ENCODE measurements at regions not wholly inside any gene's neighbourhood (a gene's known extent, or its start where the extent isn't known, plus 50 kb on each side); places are given as distances from the start of the nearest gene placed in this dataset.

GRCh38 chr21:43304621-43305335 lies 122.2 kb downstream of the SIK1 start:
- no peak for DNase-seq (ENCODE audit: low read depth in 1 of 2, low spot score in 1 of 2)

GRCh38 chr21:43304206-43304605 lies 122.7 kb downstream of the SIK1 start:
- DNase-seq (ENCODE audit: low read depth in 1 of 2, low spot score in 1 of 2): no peak

DNA sequence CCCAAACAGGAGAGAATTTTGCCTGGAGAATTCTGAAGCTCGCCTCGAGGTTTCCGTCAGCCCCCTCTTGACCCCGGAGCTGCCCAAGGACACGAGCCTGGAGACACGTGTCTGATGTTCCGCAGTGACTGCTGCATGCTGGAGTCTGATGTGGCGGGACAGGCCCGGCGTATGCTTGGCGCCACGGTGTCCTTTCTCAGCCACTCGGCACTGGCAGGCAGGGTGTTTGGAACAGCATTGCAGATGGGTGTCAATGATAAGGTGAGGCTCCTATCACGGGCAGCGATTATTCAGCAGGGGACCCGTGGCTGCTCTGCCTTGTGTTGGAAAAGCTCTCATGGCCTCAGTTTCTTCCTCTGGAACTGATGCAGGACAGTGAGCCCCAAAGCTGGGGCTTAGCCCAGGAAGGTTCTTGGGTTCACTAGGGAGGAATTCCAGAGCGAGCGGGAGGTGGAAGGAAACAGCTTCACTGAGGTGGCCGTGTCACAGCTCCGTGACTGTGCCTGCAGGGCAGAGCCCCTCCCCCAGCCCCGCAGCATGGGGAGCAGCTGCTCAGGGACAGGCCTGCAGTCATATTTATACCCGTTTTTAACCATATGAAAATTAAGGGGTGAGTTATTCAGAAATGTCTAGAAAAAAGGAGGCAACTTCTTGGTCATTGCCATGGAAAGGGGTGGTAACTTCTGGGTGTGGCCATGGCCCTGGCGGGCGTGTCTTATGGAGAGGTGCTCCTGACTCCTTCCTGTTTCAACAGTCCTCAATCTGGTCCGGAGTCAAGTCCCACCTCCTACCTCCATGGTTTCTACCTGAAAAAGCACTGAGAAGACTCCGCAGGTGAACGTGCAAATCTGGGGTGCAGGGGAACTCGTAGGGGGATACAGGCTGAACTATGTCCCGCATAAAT lies 123.4 kb downstream of the SIK1 start:
- DNase-seq (ENCODE audit: low read depth in 1 of 2, low spot score in 1 of 2): no peak

GRCh38 chr21:43302769-43303168 lies 124.2 kb downstream of the SIK1 start:
- DNase-seq (ENCODE audit: low read depth in 1 of 2, low spot score in 1 of 2): no peak

GRCh38 chr21:43302062-43302700 lies 124.8 kb downstream of the SIK1 start:
- no peak for DNase-seq (ENCODE audit: low read depth in 1 of 2, low spot score in 1 of 2)

DNA sequence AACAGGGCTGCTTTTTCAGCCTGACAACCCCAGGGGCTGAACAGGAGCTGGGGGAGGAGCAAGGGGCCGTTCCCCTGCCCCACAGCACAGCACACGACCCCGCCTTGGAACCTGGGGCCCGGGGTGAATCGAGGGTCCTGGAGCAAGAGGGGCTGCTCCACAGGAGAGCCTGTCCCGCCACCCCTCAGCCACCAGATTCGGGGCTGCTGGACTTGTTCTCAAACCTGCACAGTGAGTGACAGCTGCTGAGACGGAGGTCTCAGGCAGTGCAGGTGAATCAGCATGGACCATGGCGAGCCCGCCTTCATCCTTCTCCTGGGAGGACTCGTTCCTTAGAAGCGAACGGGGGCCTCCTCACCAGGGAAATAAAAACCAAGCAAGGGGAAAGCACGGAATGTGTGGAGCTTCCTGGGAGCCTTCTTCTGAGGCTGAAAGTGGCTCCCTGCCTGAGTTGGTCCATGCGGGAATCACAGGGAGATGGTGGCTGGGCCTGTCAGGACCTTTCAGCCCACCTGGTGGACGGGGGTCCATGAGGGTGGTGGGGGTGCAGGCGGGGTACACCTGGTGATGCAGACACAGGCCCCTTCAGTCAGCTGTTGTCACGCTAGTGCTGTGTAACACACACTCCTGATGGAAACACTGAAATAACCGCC lies 125.4 kb downstream of the SIK1 start:
- no peak for DNase-seq (ENCODE audit: low read depth in 1 of 2, low spot score in 1 of 2)

DNA sequence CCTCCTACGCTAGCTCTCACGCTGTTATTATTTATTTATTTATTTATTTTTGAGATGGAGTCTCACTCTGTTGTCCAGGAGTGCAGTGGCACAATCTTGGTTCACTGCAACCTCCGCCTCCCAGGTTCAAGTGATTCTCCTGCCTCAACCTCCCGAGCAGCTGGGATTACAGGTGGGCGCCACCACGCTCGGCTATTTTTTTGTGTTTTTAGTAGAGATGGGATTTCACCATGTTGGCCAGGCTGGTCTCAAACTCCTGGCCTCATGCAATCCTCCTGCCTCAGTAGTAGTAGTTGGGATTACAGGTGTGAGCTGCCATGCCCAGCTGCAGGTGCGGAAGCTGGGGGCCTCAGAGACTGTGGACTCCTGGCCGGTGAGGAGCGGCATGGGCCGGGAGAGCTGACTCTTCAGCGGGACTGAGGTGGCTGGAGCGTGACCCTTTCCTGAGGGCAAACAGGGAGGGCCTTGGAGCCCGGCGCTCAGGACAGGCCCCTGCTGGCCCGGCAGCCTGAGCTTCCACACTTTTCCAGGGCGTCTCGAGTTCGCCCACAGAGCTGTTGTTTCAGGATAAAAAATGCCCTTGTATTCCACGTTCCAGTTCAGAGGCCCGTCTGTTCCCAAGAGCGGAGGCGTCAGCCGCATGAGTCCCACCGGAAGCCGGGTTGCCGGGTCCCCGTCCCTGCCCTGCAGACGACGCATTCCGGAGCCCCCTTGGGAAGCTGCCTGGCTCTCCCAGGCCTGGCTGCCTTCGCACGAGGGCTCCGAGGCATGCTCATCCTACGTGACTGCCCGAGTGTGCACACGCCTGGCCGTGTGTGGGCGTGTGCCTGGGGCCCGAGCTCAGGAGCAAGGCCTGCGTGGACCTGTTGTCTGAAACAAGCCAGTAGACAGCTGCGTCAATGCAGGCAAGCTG lies 126.2 kb downstream of the SIK1 start:
- no peak for DNase-seq (ENCODE audit: low read depth in 1 of 2, low spot score in 1 of 2)

DNA sequence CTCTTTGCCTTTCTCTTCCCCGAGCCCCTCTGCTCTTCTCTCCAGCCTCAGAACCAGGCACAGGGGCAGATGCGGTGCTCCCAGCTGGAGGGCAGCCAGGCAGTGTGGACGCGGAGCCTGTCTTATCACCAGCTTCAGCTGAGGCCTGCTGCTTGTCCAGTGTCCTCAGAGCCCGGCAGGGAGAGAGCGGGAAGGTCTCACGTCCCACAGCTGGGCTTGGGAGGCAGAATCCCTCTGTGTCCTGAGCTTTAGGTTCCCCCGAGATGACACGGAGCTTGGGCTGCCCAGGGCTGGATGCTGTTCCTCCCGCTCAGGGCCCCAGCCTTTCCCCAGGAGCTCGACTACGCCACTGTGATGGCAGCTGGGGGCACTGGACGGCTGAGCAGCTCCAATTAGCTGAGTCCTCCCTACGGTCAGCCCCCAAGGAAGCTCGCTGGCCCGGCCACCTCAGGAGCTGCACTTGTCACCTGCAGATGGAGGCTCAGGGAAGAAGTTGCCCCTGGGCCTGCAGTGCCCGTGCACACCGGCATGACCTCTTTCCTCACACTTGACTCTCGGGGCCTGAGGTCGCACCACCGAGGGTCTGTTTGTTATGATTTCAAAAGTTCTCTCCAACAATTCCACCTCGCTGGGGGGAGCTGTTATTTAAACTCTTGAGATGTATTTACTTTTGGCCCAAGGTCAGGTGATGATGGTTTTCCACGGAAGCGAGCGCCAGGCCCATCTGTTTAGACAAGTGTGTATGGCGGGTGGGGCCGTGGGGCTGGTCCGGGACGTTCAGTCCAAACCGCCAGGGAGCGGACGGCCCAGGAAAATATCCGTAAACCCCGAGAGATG lies 127.3 kb downstream of the SIK1 start:
- no peak for DNase-seq (ENCODE audit: low read depth in 1 of 2, low spot score in 1 of 2)

GRCh38 chr21:43298546-43299440 lies 128.1 kb downstream of the SIK1 start:
- DNase-seq (ENCODE audit: low read depth in 1 of 2, low spot score in 1 of 2): no peak

GRCh38 chr21:43297989-43298388 lies 128.9 kb downstream of the SIK1 start:
- no peak for DNase-seq (ENCODE audit: low read depth in 1 of 2, low spot score in 1 of 2)

DNA sequence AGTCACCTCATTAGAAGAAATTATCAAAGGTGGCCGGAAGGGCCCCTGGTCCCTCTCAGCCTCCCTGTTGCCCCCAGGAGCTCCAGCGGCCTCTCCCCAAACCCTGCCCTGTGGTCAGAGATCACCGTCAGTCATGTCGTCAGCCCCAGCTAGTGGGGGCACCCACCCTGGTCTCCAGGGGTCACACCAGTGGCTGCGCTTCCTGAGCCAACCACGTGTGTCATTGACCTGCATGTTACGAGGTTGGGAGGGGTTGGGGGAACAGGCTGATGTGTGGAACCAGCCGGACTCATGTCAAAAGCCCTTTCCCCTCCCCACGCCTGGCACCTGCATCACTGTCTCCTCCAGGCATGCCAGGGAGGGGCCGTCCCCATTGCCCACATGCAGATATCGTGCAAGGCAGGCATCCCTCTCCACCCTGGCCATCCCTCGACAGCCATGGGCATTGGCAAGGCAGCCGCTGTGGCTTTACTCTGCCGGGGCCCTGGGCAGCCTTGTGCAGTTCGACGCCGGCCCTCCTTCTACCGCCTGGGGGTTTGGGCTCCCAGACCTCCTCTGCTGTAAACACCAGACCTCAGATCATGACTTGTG lies 128.7 kb downstream of the CRYAA start:
- no peak for DNase-seq (ENCODE audit: low read depth in 1 of 2, low spot score in 1 of 2)

DNA sequence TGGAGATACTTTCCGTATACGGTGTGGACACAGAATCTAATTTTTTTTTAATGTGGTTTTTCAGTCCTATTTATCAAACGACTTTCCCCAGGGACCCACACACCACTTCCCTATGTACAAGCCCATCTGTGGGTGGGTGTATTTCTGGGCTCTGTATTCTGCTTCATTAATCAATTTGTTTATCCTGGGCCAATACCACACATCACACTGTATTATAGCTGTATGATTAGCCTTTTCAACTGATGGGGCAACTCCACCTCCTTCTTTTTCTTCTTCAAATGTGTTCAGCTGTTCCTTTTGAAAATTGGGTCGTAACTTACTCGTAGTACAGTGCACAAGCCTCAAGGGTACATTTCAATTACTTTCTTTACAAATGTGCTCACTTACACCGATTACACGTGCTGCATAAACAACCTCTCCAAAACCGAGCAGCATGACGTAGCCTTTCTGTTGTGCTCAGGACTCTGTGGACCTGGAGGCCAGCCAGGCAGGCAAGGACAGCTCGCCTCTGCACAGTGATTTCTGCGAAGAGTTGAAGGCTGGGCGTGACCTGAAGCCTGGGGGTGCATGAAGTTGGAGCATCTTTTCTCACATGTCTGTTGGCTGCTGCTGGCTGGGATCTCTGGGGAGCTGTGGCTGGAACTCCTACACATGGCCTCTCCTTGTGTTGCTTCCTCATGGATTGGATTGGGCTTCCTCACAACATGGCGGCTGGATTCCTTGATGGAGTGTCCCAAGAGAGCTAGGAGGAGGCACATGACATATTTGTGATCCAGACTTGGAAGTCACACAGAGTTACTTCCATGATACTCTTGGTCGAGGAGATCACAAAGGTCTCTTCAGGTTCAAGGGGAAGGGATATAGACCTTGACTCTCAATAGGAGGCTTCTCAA lies 126.5 kb downstream of the CRYAA start:
- no peak for DNase-seq (ENCODE audit: low read depth in 1 of 2, low spot score in 1 of 2)

DNA sequence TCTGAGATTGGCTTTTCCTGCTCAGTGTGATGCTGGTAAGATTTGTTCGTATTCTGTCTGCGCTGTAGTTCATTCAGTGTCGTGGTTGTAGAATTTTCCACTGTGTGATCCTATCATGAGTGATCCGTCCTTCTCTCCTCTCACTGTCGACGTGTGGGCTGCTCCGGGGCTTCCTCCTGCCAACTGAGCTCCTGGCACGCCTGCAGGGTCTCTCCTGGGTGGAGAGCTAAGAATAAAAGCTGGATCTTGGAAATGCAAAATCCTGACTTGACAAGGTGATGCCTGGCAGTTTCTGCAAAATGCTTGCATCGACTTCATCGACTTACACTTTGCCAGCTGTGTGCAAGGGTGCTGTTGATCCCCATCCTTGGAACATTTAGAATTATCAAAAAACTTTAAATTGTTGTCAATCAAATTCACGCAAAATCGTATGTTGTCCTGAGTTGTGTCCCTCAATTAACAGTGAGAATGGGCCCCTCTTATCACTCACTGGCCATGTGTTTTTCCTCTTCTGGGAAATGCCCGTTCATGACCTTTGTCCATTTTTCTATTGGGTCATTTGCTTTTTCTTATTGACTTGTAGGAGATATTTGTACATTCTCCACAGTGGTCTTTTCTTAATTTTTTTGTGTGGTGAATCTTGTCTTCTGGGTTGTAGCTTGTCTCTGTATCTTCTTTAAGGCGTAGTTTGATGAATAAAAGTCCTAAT lies 125.5 kb downstream of the CRYAA start:
- no peak for DNase-seq (ENCODE audit: low read depth in 1 of 2, low spot score in 1 of 2)

DNA sequence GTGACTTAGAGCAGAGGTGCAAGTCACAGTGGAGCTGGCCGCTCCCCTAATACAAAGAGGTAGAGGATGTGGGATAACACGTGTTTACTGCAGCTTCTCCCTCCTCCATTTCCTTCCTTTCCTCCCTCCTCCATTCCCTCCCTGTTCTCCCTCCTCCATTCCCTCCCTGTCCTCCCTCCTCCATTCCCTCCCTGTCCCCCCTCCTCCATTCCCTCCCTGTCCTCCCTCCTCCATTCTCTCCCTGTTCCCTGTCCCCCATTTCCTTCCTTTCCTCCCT lies 124.0 kb downstream of the CRYAA start:
- no peak for DNase-seq (ENCODE audit: low read depth in 1 of 2, low spot score in 1 of 2)

- no peak for DNase-seq (ENCODE audit: low read depth in 1 of 2, low spot score in 1 of 2)
Observed at GRCh38 chr21:43292041-43292865, 123.4 kb downstream of the CRYAA start.
